GM12873 (cell line): ENCODE measurements at regions not wholly inside any gene's neighbourhood (a gene's known extent, or its start where the extent isn't known, plus 50 kb on each side); places are given as distances from the start of the nearest gene placed in this dataset.

Source experiments
- TF ChIP-seq, protein P1 (sequence below): IDR thresholded peaks from 2 replicates; pipeline ENCODE4 v1.5.1; 2012; ENCODE audit warnings: low read depth, mild to moderate bottlenecking, moderate library complexity, low read length, control low read depth; ENCODE audit not compliant: insufficient read depth; ENCODE audit errors: missing control alignments

GRCh38 chr5:121746763-121747162 lies 104.9 kb upstream of the FTMT start:
- TF ChIP-seq, protein P1, sequence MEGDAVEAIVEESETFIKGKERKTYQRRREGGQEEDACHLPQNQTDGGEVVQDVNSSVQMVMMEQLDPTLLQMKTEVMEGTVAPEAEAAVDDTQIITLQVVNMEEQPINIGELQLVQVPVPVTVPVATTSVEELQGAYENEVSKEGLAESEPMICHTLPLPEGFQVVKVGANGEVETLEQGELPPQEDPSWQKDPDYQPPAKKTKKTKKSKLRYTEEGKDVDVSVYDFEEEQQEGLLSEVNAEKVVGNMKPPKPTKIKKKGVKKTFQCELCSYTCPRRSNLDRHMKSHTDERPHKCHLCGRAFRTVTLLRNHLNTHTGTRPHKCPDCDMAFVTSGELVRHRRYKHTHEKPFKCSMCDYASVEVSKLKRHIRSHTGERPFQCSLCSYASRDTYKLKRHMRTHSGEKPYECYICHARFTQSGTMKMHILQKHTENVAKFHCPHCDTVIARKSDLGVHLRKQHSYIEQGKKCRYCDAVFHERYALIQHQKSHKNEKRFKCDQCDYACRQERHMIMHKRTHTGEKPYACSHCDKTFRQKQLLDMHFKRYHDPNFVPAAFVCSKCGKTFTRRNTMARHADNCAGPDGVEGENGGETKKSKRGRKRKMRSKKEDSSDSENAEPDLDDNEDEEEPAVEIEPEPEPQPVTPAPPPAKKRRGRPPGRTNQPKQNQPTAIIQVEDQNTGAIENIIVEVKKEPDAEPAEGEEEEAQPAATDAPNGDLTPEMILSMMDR: no peak

GRCh38 chr5:121748686-121749085 lies 103.0 kb upstream of the FTMT start:
- TF ChIP-seq, protein P1: no peak

- TF ChIP-seq, protein P1: no peak
Measured at GRCh38 chr5:121752149-121752548, 99.5 kb upstream of the FTMT start.

DNA sequence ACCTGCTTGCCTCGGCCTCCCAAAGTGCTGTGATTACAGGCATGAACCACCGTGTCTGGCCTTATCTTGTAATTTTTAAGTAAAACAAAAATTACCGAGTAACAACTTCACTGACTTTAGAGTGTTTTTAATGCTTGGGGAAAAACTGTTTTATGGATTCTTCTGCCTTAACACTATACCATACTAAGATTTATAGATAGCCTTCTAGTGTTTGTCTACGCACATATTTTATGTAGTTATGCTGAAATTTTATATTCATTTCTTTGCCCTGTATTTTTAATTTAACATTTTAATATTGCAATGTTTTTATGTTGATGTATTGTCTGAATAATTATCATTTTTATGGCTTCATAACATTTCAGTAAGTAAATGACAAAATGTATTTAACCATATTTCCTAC lies 96.4 kb upstream of the FTMT start:
- TF ChIP-seq, protein P1: no peak

DNA sequence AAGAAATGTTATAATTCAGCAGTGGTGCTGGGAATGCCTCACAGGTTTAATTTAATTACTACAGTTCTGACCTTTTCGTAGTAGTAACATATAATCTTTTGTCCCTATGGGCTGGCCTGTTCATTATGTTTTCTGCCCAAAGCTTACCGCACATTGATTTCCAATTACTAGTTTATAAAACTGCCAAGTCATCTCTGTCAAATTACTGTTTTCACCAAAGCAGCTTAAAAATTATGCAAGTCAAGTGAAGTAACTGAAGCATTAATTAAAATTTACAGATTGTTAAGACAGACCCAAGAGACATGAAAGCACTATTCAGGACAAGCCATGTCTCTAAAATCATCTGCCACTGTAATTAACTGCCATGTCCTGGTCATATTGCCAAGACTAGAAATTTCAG lies 93.9 kb upstream of the FTMT start:
- TF ChIP-seq, protein P1: no peak

DNA sequence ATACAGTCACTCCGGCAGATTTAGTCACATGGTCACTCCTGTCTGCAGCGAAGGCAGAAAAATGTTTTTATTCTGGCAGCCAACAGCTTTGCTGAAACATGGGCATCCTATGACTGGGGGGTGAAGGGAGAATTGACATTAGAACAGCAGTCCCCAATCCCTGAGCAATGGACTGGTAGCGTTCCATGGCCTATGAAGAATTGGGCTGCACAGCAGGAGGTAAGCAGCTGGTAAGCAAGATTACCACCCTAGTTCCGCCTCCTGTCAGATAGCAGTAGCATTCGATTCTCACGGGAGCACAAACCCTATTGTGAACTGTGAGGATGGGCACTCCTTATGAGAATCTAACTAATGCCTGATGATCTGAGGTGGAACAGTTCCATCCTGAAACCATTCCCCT lies 93.1 kb upstream of the FTMT start:
- TF ChIP-seq, protein P1: no peak

DNA sequence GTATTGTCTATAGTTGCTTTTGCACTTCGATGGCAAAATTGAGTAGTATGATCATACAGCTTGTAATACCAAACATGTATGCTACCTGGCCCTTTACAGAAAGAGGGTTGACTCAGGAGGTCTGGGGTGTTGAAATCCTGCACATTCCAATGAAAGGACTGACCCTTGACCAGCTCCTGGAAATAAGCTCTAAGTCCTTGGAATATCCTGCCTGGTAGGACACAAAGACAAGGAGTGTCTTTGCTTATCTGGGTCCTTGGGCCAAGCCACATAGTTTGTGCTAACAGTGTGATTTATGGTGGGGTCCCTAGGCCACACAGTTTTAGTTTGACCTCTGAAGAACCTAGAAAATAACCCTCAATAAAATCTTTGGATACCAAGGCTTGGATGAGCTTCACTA lies 89.3 kb upstream of the FTMT start:
- TF ChIP-seq, protein P1: no peak
